K562 (cell line): ENCODE measurements at regions not wholly inside any gene's neighbourhood (a gene's known extent, or its start where the extent isn't known, plus 50 kb on each side); places are given as distances from the start of the nearest gene placed in this dataset.

Source experiments
- ATAC-seq: fragments of 200-7000 bp; cut with Tn5 transposase; 3 replicates; pipeline ENCODE4 v1.9.1; 2020; ENCODE audit warnings: moderate library complexity
- BruUV-seq: library from RNA; stranded (reverse); fragments of 400-500 nt; replicated peaks from 2 replicates; lab custom pipeline; 2021; lab: Mats Ljungman, UMichigan
- CTCF ChIA-PET: fragments of 300-600 bp; formaldehyde crosslinking; extraction: SDS; loops from one replicate; lab custom pipeline; 2021; ENCODE audit warnings: low intra/inter-chr PET ratio; lab: Yijun Ruan, JAX
- POLR2A ChIA-PET: fragments of 300-600, 350-650 bp; sonication (Branson Sonifier 250); formaldehyde crosslinking; extraction: SDS; loops from one replicate; lab custom pipeline; 2021; ENCODE audit warnings: antibody characterized with exemption, inconsistent platforms; lab: Yijun Ruan, JAX
- DNase-seq, 4 experiments: peaks; one replicate each; pipeline versions ENCODE4 v3.0.0 to v3.0.0-alpha.2; 2011 to 2018; ENCODE audit warnings: low spot score in 3 of 4, mixed read lengths in 3 of 4; ENCODE audit errors: extremely low read depth in 1 of 4
- FAIRE-seq: peaks from 2 replicates; lab custom pipeline; 2011; peaks lifted over from hg19 to GRCh38; lab: Jason Lieb, UNC
- H2AFZ ChIP-seq: 2 replicates; pipeline ENCODE4 v1.6.0; 2011; ENCODE audit warnings: low read depth, low read length, control low read depth, inconsistent platforms
- H3K27ac ChIP-seq: fragments of 200-600 bp; 3 replicates; pipeline ENCODE4 v1.8.0; 2011; ENCODE audit warnings: low read depth, mild to moderate bottlenecking, control low read depth, inconsistent platforms, low read length, moderate library complexity, mixed read lengths; ENCODE audit errors: extremely low read depth
- H3K27me3 ChIP-seq, 2 experiments: fragments of 300-600 bp in 1 of 2; 2 replicates in 1 of 2; 3 replicates in 1 of 2; pipeline versions ENCODE4 v1.6.0 to v1.8.0; 2011; ENCODE audit warnings: inconsistent platforms in 2 of 2, low read length in 2 of 2, mild to moderate bottlenecking in 1 of 2, mixed read lengths in 1 of 2, moderate library complexity in 1 of 2; ENCODE audit not compliant: control insufficient read depth in 2 of 2, insufficient read depth in 2 of 2
- H3K36me3 ChIP-seq: fragments of 300-600 bp; 3 replicates; pipeline ENCODE4 v1.8.0; 2011; ENCODE audit warnings: mild to moderate bottlenecking, low read length, inconsistent platforms; ENCODE audit not compliant: control insufficient read depth, insufficient read depth
- H3K4me1 ChIP-seq, 2 experiments: fragments of 200-600 bp in 1 of 2; replicated peaks in 1 of 2; 2 replicates in 1 of 2; 3 replicates in 1 of 2; pipeline versions ENCODE4 v1.5.1 to v1.8.0; 2011; ENCODE audit warnings: inconsistent platforms in 2 of 2, low read length in 2 of 2, mild to moderate bottlenecking in 1 of 2, mixed read lengths in 1 of 2, moderate library complexity in 1 of 2; ENCODE audit not compliant: control insufficient read depth in 2 of 2, insufficient read depth in 2 of 2
- H3K4me2 ChIP-seq: 2 replicates; pipeline ENCODE4 v1.6.1; 2011; ENCODE audit warnings: low read length, control low read depth, inconsistent platforms, mixed read lengths; ENCODE audit not compliant: insufficient read depth
- H3K4me3 ChIP-seq: fragments of 200-600 bp; sonication (generic), shearing (Covaris generic); 2 replicates; pipeline ENCODE4 v1.5.1; 2016; ENCODE audit warnings: control low read depth, inconsistent platforms
- H3K79me2 ChIP-seq: fragments of 200-600 bp; 3 replicates; pipeline ENCODE4 v1.8.0; 2011; ENCODE audit warnings: low read length, inconsistent platforms; ENCODE audit not compliant: control insufficient read depth, insufficient read depth
- H3K9ac ChIP-seq, 2 experiments: 2 replicates each; pipeline versions ENCODE4 v1.6.0 to v1.6.1; 2011; ENCODE audit warnings: low read depth in 2 of 2, low read length in 2 of 2, control low read depth in 1 of 2, inconsistent platforms in 1 of 2, mild to moderate bottlenecking in 1 of 2, mixed read lengths in 1 of 2; ENCODE audit not compliant: insufficient read depth in 1 of 2
- H3K9me1 ChIP-seq: one replicate; pipeline ENCODE4 v1.6.0; 2011; ENCODE audit warnings: inconsistent platforms, mild to moderate bottlenecking, low read length, moderate library complexity; ENCODE audit not compliant: control insufficient read depth, insufficient read depth
- H3K9me3 ChIP-seq: replicated peaks from 2 replicates; pipeline ENCODE4 v1.5.1; 2011; ENCODE audit warnings: low read depth, low read length, inconsistent platforms; ENCODE audit not compliant: control insufficient read depth, insufficient read depth
- H4K20me1 ChIP-seq: replicated peaks from 2 replicates; pipeline ENCODE4 v1.6.1; 2011; ENCODE audit warnings: low read length, inconsistent platforms, mixed read lengths; ENCODE audit not compliant: control insufficient read depth, insufficient read depth
- ARNT ChIP-seq, 2 experiments: fragments of 450-650 bp; IDR thresholded peaks; 2 replicates each; pipeline ENCODE4 v1.6.1; 2016; ENCODE audit warnings: mild to moderate bottlenecking in 1 of 2
- ID3 ChIP-seq, 2 experiments: fragments of 250-450 bp in 1 of 2; fragments of 450-650 bp in 1 of 2; sonication (Bioruptor Pico) in 1 of 2; IDR thresholded peaks; 2 replicates each; pipeline versions ENCODE4 v1.6.1 to v1.8.0; 2016 to 2021; ENCODE audit warnings: mild to moderate bottlenecking in 2 of 2, moderate library complexity in 2 of 2, missing compliant biosample characterization in 1 of 2, missing genetic modification characterization in 1 of 2
- KLF1 ChIP-seq: fragments of 450-650 bp; IDR thresholded peaks from 2 replicates; pipeline ENCODE4 v1.6.1; 2016; ENCODE audit warnings: missing genetic modification characterization, missing compliant biosample characterization
- NEUROD1 ChIP-seq: fragments of 150-350 bp; IDR thresholded peaks from 2 replicates; pipeline ENCODE4 v1.6.1; 2014; ENCODE audit warnings: borderline replicate concordance, low read length, low read depth; ENCODE audit not compliant: partially characterized antibody
- SRSF1 ChIP-seq: fragments of 200-400 bp; formaldehyde crosslinking; IDR thresholded peaks from 2 replicates; pipeline ENCODE4 v1.6.1; 2017; ENCODE audit warnings: mild to moderate bottlenecking, low read depth, low read length, moderate library complexity
- ZNF655 ChIP-seq: fragments of 250-450 bp; sonication (Bioruptor Pico); IDR thresholded peaks from 2 replicates; pipeline ENCODE4 v1.5.0; 2021
- ZNF76 ChIP-seq: fragments of 250-450 bp; sonication (Bioruptor Pico); IDR thresholded peaks from 2 replicates; pipeline ENCODE4 v1.4.0; 2020; ENCODE audit warnings: mild to moderate bottlenecking, moderate library complexity, borderline replicate concordance
- WGBS: fragments of 100-300 bp; shearing (Covaris generic); methylation state at CpG from one replicate; pipeline ENCODE4 v1.1.6; 2016; ENCODE audit warnings: low coverage, mixed read lengths; ENCODE audit not compliant: insufficient coverage; ENCODE audit errors: missing lambda C conversion rate; 5-methylcytosine and 5-hydroxymethylcytosine counted together
- in situ Hi-C: fragments of 300-500 bp; cut with MboI; formaldehyde crosslinking; loops from 4 replicates; pipeline ENCODE4 v1.15.0; 2018; ENCODE audit warnings: inconsistent platforms, mixed read lengths
- intact Hi-C: fragments of 100-400 bp; cut with micrococcal nuclease; formaldehyde crosslinking; loops from 2 replicates; pipeline ENCODE4 v1.14.2; 2022

- DNase-seq = no peak
- Histone ChIP-seq H3K9me3 (no peaks in the 10 kb centered on the region), H4K20me1 (no peaks in the 10 kb centered on the region), H3K27me3 (no peaks in the 10 kb centered on the region), H3K9ac (no peak overlapping the region), H3K36me3 (no peaks in the 10 kb centered on the region), H3K4me2 (no peak overlapping the region), H3K27ac (no peak overlapping the region), H2AFZ (no peak overlapping the region), H3K9me1 (no peaks in the 10 kb centered on the region), H3K79me2 (no peaks in the 10 kb centered on the region), H3K4me1 (no peaks in the 10 kb centered on the region), H3K4me3 (no peak overlapping the region)
- ChIA-PET CTCF (no interaction called here), POLR2A (no interaction called here)
- BruUV-seq = no TSS peak
- ATAC-seq = no peak
- in situ Hi-C loops = no loop called here
- 4% methylated on average over 3 of the region's 3 CpGs for WGBS
- FAIRE-seq = no peak
- intact Hi-C loops = no loop called here
- no peak for TF ChIP-seq NEUROD1
- TF ChIP-seq ZNF76 = no peak
- TF ChIP-seq ZNF655 (CRISPR knock-in tag) = no peak
- no peak for TF ChIP-seq ID3 (CRISPR knock-in tag; IDR thresholded peaks at IDR 0.05)
- no peak for TF ChIP-seq ID3 (tag; IDR thresholded peaks at IDR 0.05)
- TF ChIP-seq ARNT (IDR thresholded peaks at IDR 0.05) = no peak
- TF ChIP-seq KLF1 (tag) = no peak
- no peak for TF ChIP-seq SRSF1
Observed at GRCh38 chr4:66927937-66928336, 617.4 kb downstream of the CENPC start.
